ENCODE measurements at regions not wholly inside any gene's neighbourhood (a gene's known extent, or its start where the extent isn't known, plus 50 kb on each side); places are given as distances from the start of the nearest gene placed in this dataset.
A peak's percentile ranks its signal among the peaks of the same experiment; 100 is the strongest.

GRCh38 chr5:74469234-74469994, 171.1 kb downstream of the ENC1 start:
- Histone ChIP-seq H3K36me3 (no peaks in the 10 kb centered on the region), H3K27me3 (no peaks in the 10 kb centered on the region), H3K27ac (no peak overlapping the region), H3K9me3 (replicated peaks) (no peaks in the 10 kb centered on the region), H3K4me1 (peaks cover 16% of the 10 kb centered on the region; the same call in 1 of the 2 replicates), H3K4me3 (no peak overlapping the region)
- no peak for DNase-seq

GRCh38 chr5:74468421-74468820, 172.1 kb downstream of the ENC1 start:
- H3K9me3 ChIP-seq (replicated peaks): no peaks in the 10 kb centered on the region
- no peak for DNase-seq
- H3K36me3 ChIP-seq: no peaks in the 10 kb centered on the region
- no peak overlapping the region for H3K4me3 ChIP-seq
- peaks cover 22% of the 10 kb centered on the region for H3K4me1 ChIP-seq
- H3K27me3 ChIP-seq: no peaks in the 10 kb centered on the region
- H3K27ac ChIP-seq: no peak overlapping the region

- peaks cover 22% of the 10 kb centered on the region for H3K4me1 ChIP-seq
- H3K9me3 ChIP-seq (replicated peaks): no peaks in the 10 kb centered on the region
Observed at GRCh38 chr5:74465724-74466123, 174.8 kb downstream of the ENC1 start.

GRCh38 chr5:74464512-74465209, 175.9 kb downstream of the ENC1 start:
- no peaks in the 10 kb centered on the region for H3K27me3 ChIP-seq
- no peaks in the 10 kb centered on the region for H3K9me3 ChIP-seq (replicated peaks)
- peaks cover 22% of the 10 kb centered on the region for H3K4me1 ChIP-seq
- DNase-seq: peak; percentile 51 to 76
- H3K27ac ChIP-seq: peak overlapping the region; percentile 55
- no peak overlapping the region for H3K4me3 ChIP-seq
- H3K36me3 ChIP-seq: no peaks in the 10 kb centered on the region

More at GRCh38 chr5:74465724-74466123, 174.8 kb downstream of the ENC1 start:
- DNase-seq: peak; percentile 42 to 63
- H3K4me3 ChIP-seq: no peak overlapping the region
- no peak overlapping the region for H3K27ac ChIP-seq
- no peaks in the 10 kb centered on the region for H3K36me3 ChIP-seq
- H3K27me3 ChIP-seq: no peaks in the 10 kb centered on the region

- Histone ChIP-seq H3K9me3 (replicated peaks) (no peaks in the 10 kb centered on the region), H3K27ac (no peak overlapping the region), H3K27me3 (no peaks in the 10 kb centered on the region), H3K36me3 (no peaks in the 10 kb centered on the region), H3K4me3 (no peak overlapping the region), H3K4me1 (peaks cover 17% of the 10 kb centered on the region)
- no peak for DNase-seq
Observed at GRCh38 chr5:74462356-74462755, 178.2 kb downstream of the ENC1 start.

- no peaks in the 10 kb centered on the region for H3K27me3 ChIP-seq
- H3K36me3 ChIP-seq: no peaks in the 10 kb centered on the region
- H3K9me3 ChIP-seq (replicated peaks): no peaks in the 10 kb centered on the region
- no peak for DNase-seq
- H3K4me3 ChIP-seq: no peak overlapping the region
- no peak overlapping the region for H3K27ac ChIP-seq
- H3K4me1 ChIP-seq: peaks cover 17% of the 10 kb centered on the region
Observed at GRCh38 chr5:74461251-74461650, 179.3 kb downstream of the ENC1 start.

- Histone ChIP-seq H3K36me3 (no peaks in the 10 kb centered on the region), H3K9me3 (replicated peaks) (no peaks in the 10 kb centered on the region), H3K27ac (no peak overlapping the region), H3K4me1 (peaks cover 16% of the 10 kb centered on the region), H3K27me3 (no peaks in the 10 kb centered on the region), H3K4me3 (no peak overlapping the region)
- no peak for DNase-seq
Observed at GRCh38 chr5:74460694-74461093, 179.8 kb downstream of the ENC1 start.

GRCh38 chr5:74459984-74460383, 180.5 kb downstream of the ENC1 start:
- no peak for DNase-seq
- no peaks in the 10 kb centered on the region for H3K9me3 ChIP-seq (replicated peaks)
- H3K36me3 ChIP-seq: no peaks in the 10 kb centered on the region
- no peak overlapping the region for H3K4me3 ChIP-seq
- no peaks in the 10 kb centered on the region for H3K27me3 ChIP-seq
- peaks cover 9% of the 10 kb centered on the region for H3K4me1 ChIP-seq
- H3K27ac ChIP-seq: no peak overlapping the region

GRCh38 chr5:74457876-74458275, 182.7 kb downstream of the ENC1 start:
- Histone ChIP-seq H3K4me1 (peaks cover 3% of the 10 kb centered on the region; the same call in 1 of the 2 replicates), H3K27me3 (no peaks in the 10 kb centered on the region), H3K4me3 (no peak overlapping the region), H3K36me3 (no peaks in the 10 kb centered on the region), H3K27ac (no peak overlapping the region), H3K9me3 (replicated peaks) (no peaks in the 10 kb centered on the region)
- no peak for DNase-seq

GRCh38 chr5:74454263-74455030, 186.1 kb downstream of the ENC1 start:
- no peak overlapping the region for H3K27ac ChIP-seq
- peak in 1 of 2 experiments; percentile 13 for DNase-seq

GRCh38 chr5:74452856-74453255, 187.7 kb downstream of the ENC1 start:
- Histone ChIP-seq H3K27me3 (no peaks in the 10 kb centered on the region), H3K27ac (no peak overlapping the region), H3K4me1 (peaks cover 3% of the 10 kb centered on the region; the same call in 1 of the 2 replicates), H3K9me3 (replicated peaks) (no peaks in the 10 kb centered on the region), H3K36me3 (no peaks in the 10 kb centered on the region), H3K4me3 (no peak overlapping the region)
- DNase-seq: no peak

More at GRCh38 chr5:74454263-74455030, 186.1 kb downstream of the ENC1 start:
- Histone ChIP-seq H3K4me1 (peaks cover 3% of the 10 kb centered on the region; the same call in 1 of the 2 replicates), H3K36me3 (no peaks in the 10 kb centered on the region), H3K27me3 (no peaks in the 10 kb centered on the region), H3K4me3 (no peak overlapping the region), H3K9me3 (replicated peaks) (no peaks in the 10 kb centered on the region)

GRCh38 chr5:74450095-74450494, 190.4 kb downstream of the ENC1 start:
- Histone ChIP-seq H3K27ac (no peak overlapping the region), H3K27me3 (no peaks in the 10 kb centered on the region), H3K4me3 (no peak overlapping the region), H3K4me1 (peaks cover 3% of the 10 kb centered on the region; the same call in 1 of the 2 replicates), H3K9me3 (replicated peaks) (no peaks in the 10 kb centered on the region), H3K36me3 (no peaks in the 10 kb centered on the region)
- DNase-seq: no peak

- Histone ChIP-seq H3K9me3 (replicated peaks) (no peaks in the 10 kb centered on the region), H3K36me3 (no peaks in the 10 kb centered on the region), H3K27me3 (no peaks in the 10 kb centered on the region), H3K27ac (no peak overlapping the region), H3K4me1 (no peaks in the 10 kb centered on the region), H3K4me3 (no peak overlapping the region)
- DNase-seq: no peak
Observed at GRCh38 chr5:74446725-74447241, 193.7 kb downstream of the ENC1 start.

- H3K4me3 ChIP-seq: no peak overlapping the region
- DNase-seq: no peak
- H3K9me3 ChIP-seq (replicated peaks): no peaks in the 10 kb centered on the region; the same call in 1 of the 2 replicates
- no peaks in the 10 kb centered on the region for H3K36me3 ChIP-seq
- no peaks in the 10 kb centered on the region for H3K27me3 ChIP-seq
- H3K27ac ChIP-seq: no peak overlapping the region
- H3K4me1 ChIP-seq: no peaks in the 10 kb centered on the region
Observed at GRCh38 chr5:74442466-74442865, 198.1 kb downstream of the ENC1 start.
